HEK293T (cell line): ENCODE measurements at regions not wholly inside any gene's neighbourhood (a gene's known extent, or its start where the extent isn't known, plus 50 kb on each side); places are given as distances from the start of the nearest gene placed in this dataset.
"Not testable (repeated sequence)": the region's sequence is repeated elsewhere in the genome, so short reads cannot be mapped to it uniquely, and the experiment has no call there.

Experiments
- CTCF ChIA-PET: fragments of 350-600 bp; formaldehyde crosslinking; extraction: SDS; loops from one replicate; lab custom pipeline; 2021; ENCODE audit warnings: antibody characterized with exemption, inconsistent platforms; lab: Yijun Ruan, JAX
- POLR2A ChIA-PET: fragments of 350-600 bp; formaldehyde crosslinking; extraction: SDS; loops from one replicate; lab custom pipeline; 2020; ENCODE audit warnings: antibody characterized with exemption, inconsistent platforms; lab: Yijun Ruan, JAX
- DNase-seq: peaks from one replicate; pipeline ENCODE4 v3.0.0; 2012; ENCODE audit warnings: mixed read lengths; ENCODE audit errors: extremely low spot score
- ARNT ChIP-seq: fragments of 450-650 bp; IDR thresholded peaks from 2 replicates; pipeline ENCODE4 v1.6.1; 2017; ENCODE audit warnings: mild to moderate bottlenecking
- BHLHE40 ChIP-seq: fragments of 450-650 bp; IDR thresholded peaks from 2 replicates; pipeline ENCODE4 v1.6.1; 2016; ENCODE audit warnings: mild to moderate bottlenecking, moderate library complexity, borderline replicate concordance
- CTBP1 ChIP-seq: fragments of 450-650 bp; IDR thresholded peaks from 2 replicates; pipeline ENCODE4 v1.6.1; 2016; ENCODE audit warnings: borderline replicate concordance
- ELF4 ChIP-seq: fragments of 450-650 bp; IDR thresholded peaks from 2 replicates; pipeline ENCODE4 v1.6.1; 2017; ENCODE audit warnings: antibody characterized with exemption
- FOXA1 ChIP-seq: fragments of 450-650 bp; IDR thresholded peaks from 2 replicates; pipeline ENCODE4 v1.6.1; 2016; ENCODE audit warnings: mild to moderate bottlenecking
- FOXK2 ChIP-seq: fragments of 450-650 bp; IDR thresholded peaks from 2 replicates; pipeline ENCODE4 v1.6.1; 2016; ENCODE audit warnings: mild to moderate bottlenecking
- FOXM1 ChIP-seq: fragments of 450-650 bp; IDR thresholded peaks from 2 replicates; pipeline ENCODE4 v1.6.1; 2017; ENCODE audit warnings: mild to moderate bottlenecking, borderline replicate concordance
- HDGF ChIP-seq: fragments of 450-650 bp; IDR thresholded peaks from 2 replicates; pipeline ENCODE4 v1.6.1; 2017; ENCODE audit warnings: antibody characterized with exemption, borderline replicate concordance
- L3MBTL2 ChIP-seq: fragments of 450-650 bp; conservative IDR thresholded peaks from 2 replicates; pipeline ENCODE4 v1.6.1; 2016; ENCODE audit warnings: mild to moderate bottlenecking
- LEF1 ChIP-seq: fragments of 450-650 bp; IDR thresholded peaks from 2 replicates; pipeline ENCODE4 v1.6.1; 2017; ENCODE audit warnings: mild to moderate bottlenecking, borderline replicate concordance
- NFRKB ChIP-seq: fragments of 450-650 bp; IDR thresholded peaks from 2 replicates; pipeline ENCODE4 v1.6.1; 2016; ENCODE audit warnings: mild to moderate bottlenecking, moderate library complexity
- SP1 ChIP-seq: fragments of 450-650 bp; IDR thresholded peaks from 2 replicates; pipeline ENCODE4 v1.6.1; 2017
- SUZ12 ChIP-seq: fragments of 450-650 bp; IDR thresholded peaks from 2 replicates; pipeline ENCODE4 v1.6.1; 2016; ENCODE audit warnings: mild to moderate bottlenecking
- TARDBP ChIP-seq: fragments of 450-650 bp; IDR thresholded peaks from 2 replicates; pipeline ENCODE4 v1.6.1; 2016
- ZNF384 ChIP-seq: fragments of 450-650 bp; IDR thresholded peaks from 2 replicates; pipeline ENCODE4 v1.6.1; 2016
- TF ChIP-seq, protein P1 (sequence below): fragments of 450-650 bp; IDR thresholded peaks from 2 replicates; pipeline ENCODE4 v1.6.1; 2016

DNA sequence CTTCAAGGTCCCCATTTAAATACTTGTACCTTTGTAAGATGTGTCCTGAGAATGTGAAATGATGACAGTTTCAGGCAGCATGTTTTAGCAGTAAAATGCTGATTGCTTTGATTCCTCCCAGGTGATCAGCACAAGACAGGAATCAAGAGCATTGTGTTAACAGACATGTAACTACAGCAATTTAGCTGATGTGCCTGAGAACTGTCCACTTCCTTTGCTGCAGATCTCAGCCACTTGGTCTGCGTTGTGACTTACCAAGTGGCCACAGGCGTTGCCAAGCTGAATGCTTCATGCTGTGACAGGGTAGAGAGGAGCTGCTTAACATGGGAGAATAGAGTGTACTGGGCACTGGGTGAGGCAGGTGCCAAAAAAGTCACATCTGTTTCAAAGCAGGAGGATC, 767.0 kb upstream of the POU3F2 start:
- ChIA-PET POLR2A (no interaction called here), CTCF (no interaction called here)
- no peak for DNase-seq
- TF ChIP-seq FOXA1 (no peak), ARNT (no peak), FOXK2 (no peak), BHLHE40 (no peak), L3MBTL2 (no peak), SUZ12 (no peak), FOXM1 (no peak), ELF4 (no peak), TARDBP (no peak)
- TF ChIP-seq, protein P1, sequence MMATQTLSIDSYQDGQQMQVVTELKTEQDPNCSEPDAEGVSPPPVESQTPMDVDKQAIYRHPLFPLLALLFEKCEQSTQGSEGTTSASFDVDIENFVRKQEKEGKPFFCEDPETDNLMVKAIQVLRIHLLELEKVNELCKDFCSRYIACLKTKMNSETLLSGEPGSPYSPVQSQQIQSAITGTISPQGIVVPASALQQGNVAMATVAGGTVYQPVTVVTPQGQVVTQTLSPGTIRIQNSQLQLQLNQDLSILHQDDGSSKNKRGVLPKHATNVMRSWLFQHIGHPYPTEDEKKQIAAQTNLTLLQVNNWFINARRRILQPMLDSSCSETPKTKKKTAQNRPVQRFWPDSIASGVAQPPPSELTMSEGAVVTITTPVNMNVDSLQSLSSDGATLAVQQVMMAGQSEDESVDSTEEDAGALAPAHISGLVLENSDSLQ = no peak

DNA sequence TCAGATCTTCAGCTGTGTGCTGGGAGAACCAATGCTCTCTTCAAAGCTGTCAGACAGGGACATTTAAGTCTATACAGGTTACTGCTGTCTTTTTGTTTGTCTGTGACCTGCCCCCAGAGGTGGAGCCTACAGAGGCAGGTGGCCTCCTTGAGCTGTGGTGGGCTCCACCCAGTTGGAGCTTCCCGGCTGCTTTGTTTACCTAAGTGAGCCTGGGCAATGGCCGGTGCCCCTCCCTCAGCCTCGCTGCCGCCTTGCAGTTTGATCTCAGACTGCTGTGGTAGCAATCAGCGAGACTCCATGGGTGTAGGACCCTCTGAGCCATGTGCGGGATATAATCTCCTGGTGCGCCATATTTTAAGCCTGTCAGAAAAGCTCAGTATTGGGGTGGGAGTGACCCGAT, 745.8 kb upstream of the POU3F2 start:
- CTCF ChIA-PET, DNase-seq, POLR2A ChIA-PET: not testable (repeated sequence)

DNA sequence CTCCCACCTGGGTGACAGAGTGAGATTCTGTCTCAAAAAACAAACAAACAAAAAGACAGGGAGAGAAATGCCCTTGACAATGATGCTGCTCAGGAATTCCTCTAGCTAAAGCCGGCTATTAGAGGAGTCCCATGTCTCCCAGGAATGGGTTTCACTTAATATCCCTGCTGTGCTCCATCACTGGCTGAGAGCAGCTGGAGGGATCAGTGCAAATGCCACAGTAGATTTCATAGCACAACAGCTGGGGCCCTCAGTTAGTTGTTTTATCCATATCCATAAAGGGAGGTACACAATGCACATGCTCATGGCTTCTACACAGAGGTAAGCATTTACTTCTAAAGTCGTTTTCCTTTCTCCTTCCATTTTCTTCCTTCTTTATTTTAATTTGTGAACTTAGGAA, 742.0 kb upstream of the POU3F2 start:
- ChIA-PET POLR2A (no interaction called here), CTCF (no interaction called here)
- TF ChIP-seq FOXK2 (no peak), SUZ12 (no peak), FOXM1 (no peak), LEF1 (no peak), NFRKB (no peak), ARNT (no peak), FOXA1 (no peak), ELF4 (no peak), TARDBP (no peak), SP1 (no peak), HDGF (no peak), BHLHE40 (no peak), ZNF384 (no peak), L3MBTL2 (no peak), CTBP1 (no peak)
- TF ChIP-seq, protein P1 = no peak
- no peak for DNase-seq

DNA sequence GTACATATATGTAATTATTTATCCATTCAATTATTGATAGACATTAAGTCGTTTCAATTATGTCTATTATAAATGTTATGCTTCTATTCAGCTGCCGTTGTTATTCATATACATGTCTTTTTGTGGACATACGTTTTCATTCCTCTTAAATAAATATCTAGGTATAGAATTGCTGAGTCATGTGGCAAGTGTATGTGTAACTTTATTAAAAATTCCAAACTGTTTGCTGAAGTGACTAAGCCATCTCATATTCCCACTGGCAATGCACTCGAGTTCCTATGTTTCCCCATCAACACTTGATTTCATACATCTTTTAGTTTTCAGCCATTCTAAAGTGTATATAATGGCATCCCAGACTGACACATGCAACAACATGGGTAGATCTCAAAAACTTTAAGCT, 739.7 kb upstream of the POU3F2 start:
- ChIA-PET POLR2A (no interaction called here), CTCF (no interaction called here)
- TF ChIP-seq FOXK2 = no peak
- TF ChIP-seq, protein P1 = no peak
- TF ChIP-seq L3MBTL2 = no peak
- DNase-seq = no peak

DNA sequence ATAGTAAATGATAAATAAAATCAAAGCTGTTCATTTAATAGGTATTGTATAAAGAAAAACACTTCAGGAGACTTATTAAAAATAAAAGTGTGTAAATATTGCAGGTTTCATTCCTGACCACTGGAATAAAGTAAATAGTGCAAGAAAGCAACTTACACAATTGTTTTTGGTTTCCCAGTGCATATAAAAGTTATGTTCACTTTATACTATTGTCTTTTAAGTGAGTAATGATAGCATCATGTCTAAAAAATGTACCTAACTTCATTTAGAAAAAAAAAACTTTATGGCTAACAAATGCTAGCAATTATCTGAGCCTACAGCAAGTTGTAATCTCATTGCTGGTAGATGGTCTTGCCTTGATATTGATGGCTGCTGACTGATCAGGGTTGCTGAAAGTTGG, 726.6 kb upstream of the POU3F2 start:
- DNase-seq = no peak
- ChIA-PET POLR2A (no interaction called here), CTCF (no interaction called here)
- TF ChIP-seq NFRKB (no peak), FOXK2 (no peak), TARDBP (no peak), SUZ12 (no peak), LEF1 (no peak), FOXA1 (no peak), ZNF384 (no peak), SP1 (no peak)

DNA sequence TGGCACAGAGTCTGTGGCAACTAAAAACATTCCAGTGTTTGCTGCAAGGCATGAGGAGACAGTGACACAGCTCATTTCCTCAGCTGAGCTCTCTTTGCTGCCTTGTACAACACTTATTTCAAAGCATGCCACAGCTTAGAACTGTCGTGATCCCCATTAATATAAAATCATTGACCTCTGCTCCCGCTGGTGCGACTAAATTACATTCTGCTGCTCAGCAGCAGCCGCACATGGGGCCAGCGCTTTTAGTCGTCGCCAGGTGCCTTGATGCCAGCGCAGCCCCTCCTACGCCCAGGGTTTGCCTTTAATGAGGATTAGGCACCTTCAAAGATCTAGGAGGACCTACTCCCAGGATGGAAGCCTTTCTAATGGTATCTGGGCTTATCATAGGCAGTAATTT, 717.9 kb upstream of the POU3F2 start:
- TF ChIP-seq CTBP1 = no peak
- TF ChIP-seq ZNF384 = no peak
- TF ChIP-seq NFRKB = no peak
- DNase-seq = no peak
- ChIA-PET CTCF (no interaction called here), POLR2A (no interaction called here)

DNA sequence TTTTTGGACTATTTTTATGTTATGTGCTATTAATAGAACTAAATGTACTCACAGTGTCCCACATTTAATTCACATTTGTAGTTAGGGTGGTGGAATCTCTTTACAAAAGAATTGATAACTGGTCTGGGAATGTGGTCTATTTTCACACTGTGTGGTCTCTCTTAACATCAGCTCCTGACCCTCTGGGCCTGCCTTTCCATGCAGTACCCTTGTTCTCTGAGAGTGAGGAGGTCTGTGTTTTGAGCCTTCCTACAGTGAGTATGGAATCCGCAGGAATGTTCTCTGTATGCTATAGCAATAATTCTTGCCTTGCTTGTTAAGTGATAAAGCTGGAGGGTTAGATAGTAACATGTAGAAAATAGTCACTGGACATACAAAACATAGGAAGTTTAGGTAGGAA, 717.3 kb upstream of the POU3F2 start:
- POLR2A ChIA-PET = no interaction called here
- TF ChIP-seq FOXA1 = no peak
- TF ChIP-seq SP1 = no peak
- TF ChIP-seq, protein P1 = no peak
- TF ChIP-seq CTBP1 = no peak
- no peak for TF ChIP-seq FOXK2
- no peak for DNase-seq
- CTCF ChIA-PET = no interaction called here
